ENCODE measurements at regions not wholly inside any gene's neighbourhood (a gene's known extent, or its start where the extent isn't known, plus 50 kb on each side); places are given as distances from the start of the nearest gene placed in this dataset.

DNA sequence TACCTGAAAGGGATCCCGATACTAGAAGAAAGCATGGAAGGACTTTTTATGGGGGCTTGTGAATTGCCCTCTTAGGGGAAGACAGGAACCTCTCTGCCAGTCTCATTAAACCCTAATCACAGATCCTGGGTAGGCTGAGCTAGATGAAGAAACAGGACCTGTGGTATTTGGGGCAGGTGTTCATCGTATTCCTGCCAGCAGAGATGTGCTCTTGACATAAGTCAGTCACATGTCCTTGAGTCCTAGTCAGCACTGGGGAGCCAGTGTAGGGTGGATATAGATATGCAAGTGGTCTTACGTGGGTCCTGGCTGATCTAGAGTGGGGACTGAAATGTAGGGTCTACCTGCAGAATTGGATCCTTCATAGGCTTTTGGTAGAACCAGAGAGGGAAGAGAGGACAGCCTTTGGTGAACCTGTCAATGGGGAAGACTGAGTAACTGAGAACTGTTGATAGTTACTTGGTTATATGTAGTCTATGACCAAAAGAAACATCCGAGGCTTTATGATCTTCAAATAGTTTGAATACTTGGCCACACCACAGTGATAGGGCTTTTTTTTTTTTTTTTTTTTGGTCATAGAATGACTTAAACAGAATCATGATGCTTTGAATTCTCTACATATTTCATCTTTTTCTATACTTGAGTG is 63.5 kb upstream of the WDR1 start:
- TF ChIP-seq, protein P1, sequence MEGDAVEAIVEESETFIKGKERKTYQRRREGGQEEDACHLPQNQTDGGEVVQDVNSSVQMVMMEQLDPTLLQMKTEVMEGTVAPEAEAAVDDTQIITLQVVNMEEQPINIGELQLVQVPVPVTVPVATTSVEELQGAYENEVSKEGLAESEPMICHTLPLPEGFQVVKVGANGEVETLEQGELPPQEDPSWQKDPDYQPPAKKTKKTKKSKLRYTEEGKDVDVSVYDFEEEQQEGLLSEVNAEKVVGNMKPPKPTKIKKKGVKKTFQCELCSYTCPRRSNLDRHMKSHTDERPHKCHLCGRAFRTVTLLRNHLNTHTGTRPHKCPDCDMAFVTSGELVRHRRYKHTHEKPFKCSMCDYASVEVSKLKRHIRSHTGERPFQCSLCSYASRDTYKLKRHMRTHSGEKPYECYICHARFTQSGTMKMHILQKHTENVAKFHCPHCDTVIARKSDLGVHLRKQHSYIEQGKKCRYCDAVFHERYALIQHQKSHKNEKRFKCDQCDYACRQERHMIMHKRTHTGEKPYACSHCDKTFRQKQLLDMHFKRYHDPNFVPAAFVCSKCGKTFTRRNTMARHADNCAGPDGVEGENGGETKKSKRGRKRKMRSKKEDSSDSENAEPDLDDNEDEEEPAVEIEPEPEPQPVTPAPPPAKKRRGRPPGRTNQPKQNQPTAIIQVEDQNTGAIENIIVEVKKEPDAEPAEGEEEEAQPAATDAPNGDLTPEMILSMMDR (IDR thresholded peaks at IDR 0.05; ENCODE audit: borderline replicate concordance, extremely low read depth, insufficient read depth) = no peak
- Histone ChIP-seq H3K36me3 (ENCODE audit: control insufficient read depth in 2 of 3, insufficient read depth in 3 of 3, low read length in 3 of 3) (no peaks in the 10 kb centered on the region), H3K9ac (ENCODE audit: low read length in 3 of 3) (no peak overlapping the region), H3K9me3 (ENCODE audit: control insufficient read depth in 2 of 3, insufficient read depth in 1 of 3, low read length in 3 of 3) (no peaks in the 10 kb centered on the region), H3K27ac (ENCODE audit: low read depth in 2 of 2, low read length in 2 of 2) (no peak overlapping the region), H3K4me3 (ENCODE audit: low read length in 3 of 3) (no peak overlapping the region), H3K4me1 (ENCODE audit: control insufficient read depth in 2 of 3, insufficient read depth in 2 of 3, low read depth in 1 of 3, low read length in 3 of 3) (no peaks in the 10 kb centered on the region), H3K27me3 (ENCODE audit: control insufficient read depth, insufficient read depth, low read length) (no peaks in the 10 kb centered on the region)
- FAIRE-seq (no peak), DNase-seq (no peak)
- intact Hi-C loops (cut with DNase I) = no loop called here

DNA sequence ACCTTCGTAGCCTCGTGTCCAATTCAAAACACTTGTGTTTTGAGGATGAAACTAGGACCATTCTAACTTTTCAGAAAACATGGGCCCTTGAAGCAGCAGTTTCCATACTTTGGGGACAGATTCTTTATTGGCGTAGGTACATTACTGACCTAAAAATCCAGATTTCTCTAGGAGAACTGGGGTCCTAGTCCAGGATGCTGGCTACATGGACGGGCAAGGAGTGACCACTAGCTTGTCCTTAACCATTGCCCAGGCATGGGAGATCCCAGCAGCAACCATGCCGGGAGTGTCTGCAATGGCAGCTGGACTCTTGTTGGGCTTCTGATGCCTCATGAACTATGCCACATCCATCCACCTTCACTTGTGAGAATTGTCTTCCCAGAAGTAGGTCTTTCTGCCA is 62.2 kb upstream of the WDR1 start:
- H3K9me3 ChIP-seq (ENCODE audit: control insufficient read depth in 2 of 3, insufficient read depth in 1 of 3, low read length in 3 of 3) = no peaks in the 10 kb centered on the region
- intact Hi-C loops (cut with DNase I) = no loop called here
- FAIRE-seq (no peak), DNase-seq (no peak)
- no peaks in the 10 kb centered on the region for H3K36me3 ChIP-seq (ENCODE audit: control insufficient read depth in 2 of 3, insufficient read depth in 3 of 3, low read length in 3 of 3)
- no peak overlapping the region for H3K9ac ChIP-seq (ENCODE audit: low read length in 3 of 3)
- H3K4me3 ChIP-seq (ENCODE audit: low read length in 3 of 3) = no peak overlapping the region
- H3K4me1 ChIP-seq (ENCODE audit: control insufficient read depth in 2 of 3, insufficient read depth in 2 of 3, low read depth in 1 of 3, low read length in 3 of 3) = peaks cover 0 to 11% (median 0%) of the 10 kb centered on the region in 3 donors
- no peak overlapping the region for H3K27ac ChIP-seq (ENCODE audit: low read depth in 2 of 2, low read length in 2 of 2)
- TF ChIP-seq, protein P1 (IDR thresholded peaks at IDR 0.05; ENCODE audit: borderline replicate concordance, extremely low read depth, insufficient read depth) = no peak
- no peaks in the 10 kb centered on the region for H3K27me3 ChIP-seq (ENCODE audit: control insufficient read depth, insufficient read depth, low read length)

DNA sequence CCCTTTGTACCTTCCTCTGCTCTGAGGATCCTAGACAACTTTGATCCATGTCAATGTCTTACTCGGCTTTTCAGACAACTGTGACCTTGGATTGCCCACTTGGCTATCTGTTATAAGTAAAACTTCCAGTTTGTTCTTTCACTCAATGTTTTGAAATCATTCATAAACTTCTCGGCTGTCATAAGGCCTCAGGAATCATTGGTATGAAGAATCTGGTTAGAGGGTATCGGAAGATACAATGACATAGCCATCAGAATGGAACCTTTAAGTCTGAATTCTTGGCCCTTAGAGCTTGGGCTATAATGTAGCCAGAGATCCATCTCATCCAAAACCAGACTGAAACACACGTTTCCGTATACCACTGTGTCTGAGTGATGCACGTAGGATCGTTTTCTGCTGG is 59.0 kb upstream of the WDR1 start:
- intact Hi-C loops (cut with DNase I) = no loop called here
- H3K27me3 ChIP-seq (ENCODE audit: control insufficient read depth, insufficient read depth, low read length) = no peaks in the 10 kb centered on the region
- H3K4me3 ChIP-seq (ENCODE audit: low read length in 3 of 3) = no peak overlapping the region
- peaks cover 0 to 16% (median 0%) of the 10 kb centered on the region in 3 donors for H3K4me1 ChIP-seq (ENCODE audit: control insufficient read depth in 2 of 3, insufficient read depth in 2 of 3, low read depth in 1 of 3, low read length in 3 of 3)
- H3K27ac ChIP-seq (ENCODE audit: low read depth in 2 of 2, low read length in 2 of 2) = no peak overlapping the region
- TF ChIP-seq, protein P1 (IDR thresholded peaks at IDR 0.05; ENCODE audit: borderline replicate concordance, extremely low read depth, insufficient read depth) = no peak
- no peaks in the 10 kb centered on the region for H3K9me3 ChIP-seq (ENCODE audit: control insufficient read depth in 2 of 3, insufficient read depth in 1 of 3, low read length in 3 of 3)
- FAIRE-seq (no peak), DNase-seq (no peak)
- H3K36me3 ChIP-seq (ENCODE audit: control insufficient read depth in 2 of 3, insufficient read depth in 3 of 3, low read length in 3 of 3) = no peaks in the 10 kb centered on the region
- H3K9ac ChIP-seq (ENCODE audit: low read length in 3 of 3) = no peak overlapping the region
